ENCODE measurements at regions not wholly inside any gene's neighbourhood (a gene's known extent, or its start where the extent isn't known, plus 50 kb on each side); places are given as distances from the start of the nearest gene placed in this dataset.

- TF ChIP-seq SP1 (IDR thresholded peaks at IDR 0.05): no peak
- no peak for TF ChIP-seq FOXA1 (IDR thresholded peaks at IDR 0.05)
- TF ChIP-seq PKNOX1 (IDR thresholded peaks at IDR 0.05): no peak
- TF ChIP-seq ARNT (IDR thresholded peaks at IDR 0.05): no peak
- no peak for TF ChIP-seq SUZ12 (IDR thresholded peaks at IDR 0.05)
- no peak for TF ChIP-seq FOXK2 (IDR thresholded peaks at IDR 0.05)
- no peak for TF ChIP-seq TARDBP (IDR thresholded peaks at IDR 0.05)
- no peak for TF ChIP-seq FOXM1 (IDR thresholded peaks at IDR 0.05; ENCODE audit: borderline replicate concordance)
Observed at GRCh38 chr4:83974111-83974780, 438.3 kb downstream of the GPAT3 start.
